H7 (cell line): ENCODE measurements at regions not wholly inside any gene's neighbourhood (a gene's known extent, or its start where the extent isn't known, plus 50 kb on each side); places are given as distances from the start of the nearest gene placed in this dataset.
A peak's percentile ranks its signal among the peaks of the same experiment; 100 is the strongest.
"Not testable (repeated sequence)": the region's sequence is repeated elsewhere in the genome, so short reads cannot be mapped to it uniquely, and the experiment has no call there.

Experiments used
- DNase-seq: peaks from one replicate; pipeline ENCODE4 v3.0.0; 2012
- H3K27me3 ChIP-seq: 2 replicates; pipeline ENCODE4 v1.6.0; 2011; ENCODE audit warnings: mild to moderate bottlenecking, low read length; ENCODE audit not compliant: control insufficient read depth, insufficient read depth
- H3K36me3 ChIP-seq: replicated peaks from 2 replicates; pipeline ENCODE4 v1.5.1; 2011; ENCODE audit warnings: low read length; ENCODE audit not compliant: control insufficient read depth, insufficient read depth
- H3K4me3 ChIP-seq: 2 replicates; pipeline ENCODE4 v1.5.1; 2011; ENCODE audit warnings: low read depth, mild to moderate bottlenecking, control low read depth, low read length, moderate library complexity; ENCODE audit not compliant: insufficient read depth

- H3K4me3 ChIP-seq, result no peak overlapping the region
- H3K36me3 ChIP-seq, result no peaks in the 10 kb centered on the region
- H3K27me3 ChIP-seq, result no peaks in the 10 kb centered on the region
- no peak for DNase-seq
Observed at GRCh38 chr9:24009322-24009721, 183.3 kb upstream of the ELAVL2 start.

DNA sequence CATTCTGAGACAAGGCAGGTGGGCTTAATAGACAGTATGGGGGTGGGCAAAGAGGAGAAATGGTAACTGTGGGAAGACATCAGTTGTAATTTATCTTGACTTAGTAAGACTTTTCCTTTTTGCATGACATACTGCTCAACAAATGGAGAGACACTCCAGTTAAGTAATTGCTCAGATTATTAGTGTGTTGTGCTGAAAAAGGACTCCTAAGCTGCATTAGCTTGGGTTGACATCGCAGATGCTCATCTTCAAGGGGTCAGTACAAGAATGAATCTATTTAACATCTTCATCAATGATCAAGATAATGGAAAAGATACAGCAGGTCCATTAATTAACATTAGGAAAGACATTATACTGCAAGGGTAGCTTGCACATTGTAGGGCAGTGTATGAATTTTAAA, 181.1 kb upstream of the ELAVL2 start:
- DNase-seq, result no peak
- Histone ChIP-seq H3K4me3 (no peak overlapping the region), H3K36me3 (no peaks in the 10 kb centered on the region), H3K27me3 (no peaks in the 10 kb centered on the region)

- H3K27me3 ChIP-seq, DNase-seq, H3K4me3 ChIP-seq, H3K36me3 ChIP-seq: not testable (repeated sequence)
Observed at GRCh38 chr9:23991874-23992273, 165.8 kb upstream of the ELAVL2 start.

DNA sequence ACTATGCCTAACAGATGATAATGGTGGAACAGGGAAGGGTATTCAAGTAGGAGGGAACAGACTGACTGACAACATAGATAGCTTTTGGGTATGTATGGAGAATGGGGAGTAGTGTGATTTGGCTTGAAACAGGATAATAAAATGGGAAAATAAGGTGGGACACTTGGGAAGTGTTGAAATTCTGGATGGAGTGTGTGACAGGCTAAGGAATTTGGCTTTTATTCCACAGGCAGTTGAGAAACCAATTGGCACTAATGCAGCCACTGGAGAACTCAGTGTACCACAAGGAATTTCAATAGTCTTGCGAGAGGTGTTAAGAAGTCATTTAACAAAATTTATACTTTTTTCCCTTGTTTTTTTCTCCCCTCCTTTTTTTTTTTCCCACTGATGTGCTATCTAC, 153.5 kb upstream of the ELAVL2 start:
- no peaks in the 10 kb centered on the region for H3K27me3 ChIP-seq
- no peaks in the 10 kb centered on the region for H3K36me3 ChIP-seq
- H3K4me3 ChIP-seq, result no peak overlapping the region
- no peak for DNase-seq

- Histone ChIP-seq H3K36me3 (no peaks in the 10 kb centered on the region), H3K4me3 (no peak overlapping the region), H3K27me3 (no peaks in the 10 kb centered on the region)
- no peak for DNase-seq
Observed at GRCh38 chr9:23962101-23962500, 136.1 kb upstream of the ELAVL2 start.

- H3K4me3 ChIP-seq, result no peak overlapping the region
- H3K27me3 ChIP-seq, result no peaks in the 10 kb centered on the region
- DNase-seq, result no peak
- H3K36me3 ChIP-seq, result no peaks in the 10 kb centered on the region
Observed at GRCh38 chr9:23945897-23946296, 119.9 kb upstream of the ELAVL2 start.

- Histone ChIP-seq H3K4me3 (no peak overlapping the region), H3K27me3 (no peaks in the 10 kb centered on the region), H3K36me3 (no peaks in the 10 kb centered on the region)
- DNase-seq, result no peak
Observed at GRCh38 chr9:23941051-23941450, 115.0 kb upstream of the ELAVL2 start.

DNA sequence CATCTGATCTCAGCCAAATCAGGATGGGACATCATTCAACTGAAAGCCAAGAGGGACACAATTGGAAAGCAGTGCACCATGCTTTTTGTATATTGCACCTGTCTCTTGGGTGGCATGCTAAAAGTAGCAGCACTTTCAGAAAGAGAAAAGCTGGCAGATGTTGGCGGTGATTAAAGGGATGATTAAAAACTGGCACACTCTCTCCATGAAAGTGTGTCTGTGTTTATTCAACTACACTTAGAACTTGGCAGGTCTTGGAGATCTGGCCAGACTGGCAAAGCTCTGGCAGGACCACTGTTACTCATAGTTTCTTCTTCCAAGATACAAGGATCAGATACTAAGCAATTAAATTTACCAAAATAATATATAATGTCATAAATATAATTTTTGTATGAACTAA, 112.9 kb upstream of the ELAVL2 start:
- Histone ChIP-seq H3K4me3 (no peak overlapping the region), H3K27me3 (no peaks in the 10 kb centered on the region), H3K36me3 (no peaks in the 10 kb centered on the region)
- DNase-seq, result no peak

DNA sequence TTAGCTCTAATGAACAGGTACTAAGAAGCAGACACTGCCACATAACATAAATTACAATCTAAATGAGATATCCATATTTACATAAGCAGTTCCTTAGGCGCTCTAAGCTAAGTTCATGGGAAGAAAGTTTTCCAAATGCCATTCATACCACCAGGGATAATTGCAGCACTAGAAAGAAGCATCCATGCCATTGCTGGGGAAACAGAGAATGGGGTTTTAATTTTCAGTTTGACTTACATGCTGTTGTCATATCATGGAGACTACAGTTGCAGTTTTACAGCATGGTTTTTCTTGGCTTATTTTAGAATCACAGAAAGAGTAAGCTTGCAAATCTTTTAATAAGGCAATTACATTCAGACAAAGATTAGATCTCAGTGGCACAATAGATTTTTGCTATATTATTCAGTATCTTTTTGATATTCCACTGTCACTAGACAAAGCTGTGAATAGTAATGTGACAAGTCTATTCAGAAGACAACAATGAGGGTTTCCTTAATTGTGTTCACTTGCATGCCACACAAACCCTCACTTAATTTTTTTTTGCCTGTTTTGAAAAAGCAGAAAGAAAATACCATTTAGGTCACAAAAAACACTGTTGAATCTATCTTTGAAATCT, 108.4 kb upstream of the ELAVL2 start:
- Histone ChIP-seq H3K36me3 (no peaks in the 10 kb centered on the region), H3K27me3 (no peaks in the 10 kb centered on the region), H3K4me3 (no peak overlapping the region)
- DNase-seq, result peak; percentile 4

DNA sequence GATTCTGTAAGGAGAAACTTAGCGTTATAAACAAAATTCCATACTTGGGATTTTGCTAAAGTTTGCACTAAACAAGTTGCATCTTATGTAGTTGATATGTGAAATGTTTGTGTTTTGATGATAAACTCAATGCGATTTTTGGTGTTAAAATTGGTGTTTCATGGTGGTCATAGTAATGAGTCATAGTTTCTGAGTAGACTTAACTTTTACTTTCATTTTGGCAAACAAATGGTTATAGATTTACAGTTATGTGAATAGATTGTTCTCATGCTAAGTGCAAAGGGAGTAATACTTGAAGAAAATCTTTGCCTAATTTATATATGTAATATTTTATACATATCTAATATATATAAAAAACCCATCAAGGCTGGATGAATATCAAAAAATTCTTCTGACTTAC, 107.3 kb upstream of the ELAVL2 start:
- Histone ChIP-seq H3K36me3 (no peaks in the 10 kb centered on the region), H3K4me3 (no peak overlapping the region)

GRCh38 chr9:23926368-23926767, 100.3 kb upstream of the ELAVL2 start:
- Histone ChIP-seq H3K27me3 (no peaks in the 10 kb centered on the region), H3K36me3 (no peaks in the 10 kb centered on the region), H3K4me3 (no peak overlapping the region)
- no peak for DNase-seq

More for the DNA sequence above, 107.3 kb upstream of the ELAVL2 start:
- H3K27me3 ChIP-seq, result no peaks in the 10 kb centered on the region
- DNase-seq, result no peak

DNA sequence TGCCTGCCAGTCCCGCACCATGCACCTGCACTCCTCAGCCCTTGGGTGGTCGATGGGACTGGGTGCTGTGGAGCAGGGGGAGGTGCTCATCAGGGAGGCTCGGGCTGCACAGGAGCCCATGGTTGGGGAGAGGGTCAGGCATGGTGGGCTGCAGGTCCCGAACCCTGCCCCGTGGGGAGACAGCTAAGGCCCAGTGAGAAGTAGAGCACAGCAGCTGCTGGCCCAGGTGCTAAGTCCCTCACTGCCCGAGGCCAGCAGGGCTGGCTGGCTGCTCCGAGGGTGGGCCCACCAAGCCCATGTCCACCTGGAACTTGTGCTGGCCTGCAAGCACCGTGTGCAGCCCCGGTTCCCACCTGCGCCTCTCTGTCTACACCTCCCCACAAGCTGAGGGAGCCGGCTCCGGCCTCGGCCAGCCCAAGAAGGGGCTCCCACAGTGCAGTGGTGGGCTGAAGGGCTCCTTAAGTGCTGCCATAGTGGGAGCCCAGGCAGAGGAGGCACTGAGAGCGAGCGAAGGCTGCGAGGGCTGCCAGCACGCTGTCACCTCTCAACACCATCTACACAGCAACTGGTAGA, 88.5 kb upstream of the ELAVL2 start:
- H3K27me3 ChIP-seq, result no peaks in the 10 kb centered on the region
- no peaks in the 10 kb centered on the region for H3K36me3 ChIP-seq
- no peak overlapping the region for H3K4me3 ChIP-seq
- no peak for DNase-seq

- DNase-seq, result peak; percentile 4
- Histone ChIP-seq H3K4me3 (no peak overlapping the region), H3K27me3 (no peaks in the 10 kb centered on the region), H3K36me3 (no peaks in the 10 kb centered on the region)
Observed at GRCh38 chr9:23907343-23907742, 81.3 kb upstream of the ELAVL2 start.

GRCh38 chr9:23887781-23888180, 61.7 kb upstream of the ELAVL2 start:
- Histone ChIP-seq H3K4me3 (no peak overlapping the region), H3K27me3 (no peaks in the 10 kb centered on the region), H3K36me3 (no peaks in the 10 kb centered on the region)
- DNase-seq, result no peak
